Loucy (cell line): ENCODE measurements at regions not wholly inside any gene's neighbourhood (a gene's known extent, or its start where the extent isn't known, plus 50 kb on each side); places are given as distances from the start of the nearest gene placed in this dataset.

Experiments
- EZH2phosphoT487 ChIP-seq: fragments of 200-600 bp; IDR thresholded peaks from 2 replicates; pipeline ENCODE4 v1.6.1; 2018; ENCODE audit warnings: antibody characterized with exemption, mild to moderate bottlenecking, moderate library complexity, borderline replicate concordance
- TF ChIP-seq, protein P1 (sequence below): fragments of 200-600 bp; sonication (generic); conservative IDR thresholded peaks from 2 replicates; pipeline ENCODE4 v1.5.1; 2014; ENCODE audit warnings: mild to moderate bottlenecking, antibody characterized with exemption, low read length

DNA sequence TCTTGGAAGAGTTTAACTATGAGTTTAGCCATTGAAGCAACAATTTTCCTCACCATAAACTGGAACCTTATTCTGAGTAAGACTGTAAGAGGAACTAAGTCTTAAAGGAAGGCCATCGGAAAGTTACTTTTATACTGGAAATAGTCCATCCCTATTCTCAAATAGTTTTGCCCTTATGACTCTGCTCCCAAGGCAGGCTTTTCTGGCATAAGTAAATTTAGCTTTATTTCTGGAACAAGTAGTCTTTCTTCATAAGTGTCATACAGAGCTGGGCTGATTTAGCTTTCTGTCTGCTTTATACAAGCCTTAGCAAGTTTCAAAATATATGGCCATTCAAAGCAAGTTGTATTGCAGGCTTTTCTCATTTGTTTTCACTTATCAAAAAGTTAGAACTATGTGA, 328.1 kb downstream of the HACE1 start:
- TF ChIP-seq, protein P1, sequence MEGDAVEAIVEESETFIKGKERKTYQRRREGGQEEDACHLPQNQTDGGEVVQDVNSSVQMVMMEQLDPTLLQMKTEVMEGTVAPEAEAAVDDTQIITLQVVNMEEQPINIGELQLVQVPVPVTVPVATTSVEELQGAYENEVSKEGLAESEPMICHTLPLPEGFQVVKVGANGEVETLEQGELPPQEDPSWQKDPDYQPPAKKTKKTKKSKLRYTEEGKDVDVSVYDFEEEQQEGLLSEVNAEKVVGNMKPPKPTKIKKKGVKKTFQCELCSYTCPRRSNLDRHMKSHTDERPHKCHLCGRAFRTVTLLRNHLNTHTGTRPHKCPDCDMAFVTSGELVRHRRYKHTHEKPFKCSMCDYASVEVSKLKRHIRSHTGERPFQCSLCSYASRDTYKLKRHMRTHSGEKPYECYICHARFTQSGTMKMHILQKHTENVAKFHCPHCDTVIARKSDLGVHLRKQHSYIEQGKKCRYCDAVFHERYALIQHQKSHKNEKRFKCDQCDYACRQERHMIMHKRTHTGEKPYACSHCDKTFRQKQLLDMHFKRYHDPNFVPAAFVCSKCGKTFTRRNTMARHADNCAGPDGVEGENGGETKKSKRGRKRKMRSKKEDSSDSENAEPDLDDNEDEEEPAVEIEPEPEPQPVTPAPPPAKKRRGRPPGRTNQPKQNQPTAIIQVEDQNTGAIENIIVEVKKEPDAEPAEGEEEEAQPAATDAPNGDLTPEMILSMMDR, result no peak
- TF ChIP-seq EZH2phosphoT487, result no peak
